Memory B cell (primary cell): ENCODE measurements at regions not wholly inside any gene's neighbourhood (a gene's known extent, or its start where the extent isn't known, plus 50 kb on each side); places are given as distances from the start of the nearest gene placed in this dataset.

Experiments
- ATAC-seq: fragments of 150-1000 bp; cut with Tn5 transposase; 2 replicates; pipeline ENCODE4 v1.10.0; 2021; ENCODE audit warnings: low read depth, mild to moderate bottlenecking, moderate library complexity
- DNase-seq, 2 donors: peaks; one replicate each; pipeline ENCODE4 v3.0.0; 2022; ENCODE audit warnings: low spot score in 2 of 2
- H3K27ac Mint-ChIP-seq: one replicate; pipeline ENCODE4 v1.8.0; 2022; ENCODE audit warnings: mild to moderate bottlenecking, moderate library complexity, mixed read lengths
- H3K27me3 Mint-ChIP-seq: one replicate; pipeline ENCODE4 v1.8.0; 2022; ENCODE audit warnings: mixed read lengths
- H3K36me3 Mint-ChIP-seq: one replicate; pipeline ENCODE4 v1.8.0; 2022; ENCODE audit warnings: mild to moderate bottlenecking, mixed read lengths
- H3K4me1 Mint-ChIP-seq: one replicate; pipeline ENCODE4 v1.8.0; 2022; ENCODE audit warnings: mixed read lengths
- H3K4me3 Mint-ChIP-seq: one replicate; pipeline ENCODE4 v1.8.0; 2022; ENCODE audit warnings: mild to moderate bottlenecking, moderate library complexity, mixed read lengths
- H3K9me3 Mint-ChIP-seq: one replicate; pipeline ENCODE4 v1.8.0; 2022; ENCODE audit warnings: mixed read lengths

GRCh38 chr20:58097429-58097828 is 131.0 kb downstream of the ANKRD60 start:
- ATAC-seq (no peak), DNase-seq (no peak)
- Mint-ChIP-seq H3K4me1 (no peaks in the 10 kb centered on the region), H3K27me3 (peaks cover 15% of the 10 kb centered on the region), H3K36me3 (no peaks in the 10 kb centered on the region), H3K27ac (no peak overlapping the region), H3K4me3 (no peak overlapping the region), H3K9me3 (no peaks in the 10 kb centered on the region)

DNA sequence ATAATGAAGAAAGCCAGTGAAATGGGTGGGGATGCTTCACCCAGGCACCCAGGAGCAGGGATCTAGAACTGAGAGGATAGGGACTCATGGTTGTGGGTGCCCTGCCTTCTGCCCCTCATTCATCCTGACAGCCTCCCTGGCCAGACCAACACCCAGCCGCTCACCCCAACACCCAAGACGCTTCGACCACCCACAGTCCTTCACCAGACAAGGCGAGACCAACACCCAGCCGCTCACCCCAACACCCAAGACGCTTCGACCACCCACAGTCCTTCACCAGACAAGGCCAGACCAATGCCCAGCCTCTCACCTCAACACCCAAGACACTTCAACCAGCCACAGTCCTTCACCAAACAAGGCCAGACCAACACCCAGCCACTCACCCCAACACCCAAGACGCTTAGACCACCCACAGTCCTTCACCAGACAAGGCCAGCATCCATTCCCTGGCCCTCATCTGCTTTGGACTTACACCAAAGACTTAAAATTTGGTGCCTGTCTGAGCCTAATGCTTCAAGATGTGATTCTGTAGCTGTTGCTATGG is 131.5 kb downstream of the ANKRD60 start:
- H3K4me1 Mint-ChIP-seq, result no peaks in the 10 kb centered on the region
- H3K9me3 Mint-ChIP-seq, result no peaks in the 10 kb centered on the region
- no peak overlapping the region for H3K4me3 Mint-ChIP-seq
- ATAC-seq, result no peak
- H3K27me3 Mint-ChIP-seq, result peaks cover 17% of the 10 kb centered on the region
- DNase-seq, result no peak
- H3K36me3 Mint-ChIP-seq, result no peaks in the 10 kb centered on the region
- no peak overlapping the region for H3K27ac Mint-ChIP-seq

GRCh38 chr20:58094698-58095097 is 133.8 kb downstream of the ANKRD60 start:
- no peak overlapping the region for H3K27ac Mint-ChIP-seq

GRCh38 chr20:58094160-58094559 is 134.3 kb downstream of the ANKRD60 start:
- DNase-seq (no peak), ATAC-seq (no peak)
- H3K27me3 Mint-ChIP-seq, result peaks cover 15% of the 10 kb centered on the region
- no peaks in the 10 kb centered on the region for H3K9me3 Mint-ChIP-seq
- H3K27ac Mint-ChIP-seq, result no peak overlapping the region
- no peaks in the 10 kb centered on the region for H3K4me1 Mint-ChIP-seq
- no peak overlapping the region for H3K4me3 Mint-ChIP-seq
- H3K36me3 Mint-ChIP-seq, result no peaks in the 10 kb centered on the region

More at GRCh38 chr20:58094698-58095097, 133.8 kb downstream of the ANKRD60 start:
- ATAC-seq (no peak), DNase-seq (no peak)
- H3K27me3 Mint-ChIP-seq, result peaks cover 15% of the 10 kb centered on the region
- H3K4me1 Mint-ChIP-seq, result no peaks in the 10 kb centered on the region
- H3K4me3 Mint-ChIP-seq, result no peak overlapping the region
- H3K9me3 Mint-ChIP-seq, result no peaks in the 10 kb centered on the region
- no peaks in the 10 kb centered on the region for H3K36me3 Mint-ChIP-seq

DNA sequence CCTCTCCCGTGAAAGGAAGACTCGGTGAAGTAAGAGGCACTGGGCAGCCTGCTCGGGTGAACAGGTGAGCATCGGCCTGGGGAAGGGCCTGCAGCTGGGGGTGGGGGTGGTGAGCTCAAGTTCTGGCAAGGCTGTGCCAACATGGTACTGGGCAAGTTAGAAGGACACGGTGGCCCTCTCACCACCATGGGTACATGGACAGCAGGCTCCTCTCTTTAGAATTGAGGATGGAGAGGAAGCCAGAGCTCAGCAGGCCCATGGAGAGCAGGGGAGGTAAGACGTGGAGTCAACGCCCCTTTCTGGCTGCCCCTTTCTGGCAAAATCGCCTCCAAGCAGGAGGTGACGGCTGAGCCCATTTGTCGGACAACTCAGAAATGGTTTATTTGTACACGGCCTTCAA is 135.6 kb downstream of the ANKRD60 start:
- H3K27me3 Mint-ChIP-seq, result peaks cover 15% of the 10 kb centered on the region

GRCh38 chr20:58092353-58092752 is 136.1 kb downstream of the ANKRD60 start:
- no peak for ATAC-seq
- DNase-seq, result no peak
- Mint-ChIP-seq H3K4me1 (no peaks in the 10 kb centered on the region), H3K36me3 (no peaks in the 10 kb centered on the region), H3K9me3 (no peaks in the 10 kb centered on the region), H3K27me3 (peaks cover 16% of the 10 kb centered on the region), H3K27ac (no peak overlapping the region), H3K4me3 (no peak overlapping the region)

More for the DNA sequence above, 135.6 kb downstream of the ANKRD60 start:
- H3K36me3 Mint-ChIP-seq, result no peaks in the 10 kb centered on the region
- no peaks in the 10 kb centered on the region for H3K9me3 Mint-ChIP-seq
- DNase-seq (no peak), ATAC-seq (no peak)
- H3K4me1 Mint-ChIP-seq, result no peaks in the 10 kb centered on the region
- H3K4me3 Mint-ChIP-seq, result no peak overlapping the region
- H3K27ac Mint-ChIP-seq, result no peak overlapping the region

DNA sequence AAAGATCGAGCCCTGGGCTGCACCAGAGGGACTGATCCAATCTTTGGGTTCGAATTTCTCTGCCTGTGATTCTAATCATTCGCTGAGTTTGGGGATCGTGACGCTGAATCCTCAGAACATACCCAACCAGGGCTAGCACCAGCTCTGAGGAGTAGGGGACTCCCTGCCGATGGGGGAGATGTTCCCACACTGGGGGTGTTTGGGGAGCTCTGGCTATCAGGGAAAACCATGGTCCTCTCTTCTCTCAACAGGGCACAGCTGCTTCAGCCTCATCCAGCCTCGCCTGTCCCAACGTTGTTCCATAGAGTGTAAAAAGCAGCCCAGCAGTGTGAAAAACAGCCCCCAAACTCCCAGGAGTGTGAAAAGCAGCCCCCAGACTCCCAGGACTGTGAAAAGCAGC is 136.6 kb downstream of the ANKRD60 start:
- no peak for ATAC-seq
- no peaks in the 10 kb centered on the region for H3K4me1 Mint-ChIP-seq
- no peak for DNase-seq
- no peaks in the 10 kb centered on the region for H3K36me3 Mint-ChIP-seq
- no peak overlapping the region for H3K27ac Mint-ChIP-seq
- H3K4me3 Mint-ChIP-seq, result no peak overlapping the region
- peaks cover 15% of the 10 kb centered on the region for H3K27me3 Mint-ChIP-seq
- no peaks in the 10 kb centered on the region for H3K9me3 Mint-ChIP-seq

DNA sequence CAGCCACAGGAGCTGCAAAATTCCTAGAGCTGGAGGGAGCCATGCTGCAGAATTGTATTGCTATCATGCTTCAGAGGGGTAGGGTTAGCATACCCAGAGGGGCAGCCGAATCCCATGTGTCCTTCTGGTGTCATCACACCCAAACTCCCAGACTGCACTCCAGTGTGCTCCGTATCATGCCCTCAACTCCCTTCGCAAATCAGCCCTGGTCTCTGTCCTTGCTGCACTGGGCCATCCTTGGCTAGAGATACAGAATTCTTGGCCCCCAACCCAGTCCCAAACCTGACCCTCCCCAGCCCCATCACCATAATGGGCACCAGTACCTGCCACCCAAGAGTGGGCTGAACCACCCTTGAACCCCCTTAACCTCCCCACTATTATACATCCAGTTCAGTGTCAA is 138.3 kb downstream of the ANKRD60 start:
- DNase-seq (no peak), ATAC-seq (no peak)
- Mint-ChIP-seq H3K4me3 (no peak overlapping the region), H3K9me3 (no peaks in the 10 kb centered on the region), H3K4me1 (no peaks in the 10 kb centered on the region), H3K27me3 (peaks cover 16% of the 10 kb centered on the region), H3K36me3 (no peaks in the 10 kb centered on the region), H3K27ac (no peak overlapping the region)

- no peak overlapping the region for H3K4me3 Mint-ChIP-seq
- ATAC-seq (no peak), DNase-seq (no peak)
- H3K9me3 Mint-ChIP-seq, result no peaks in the 10 kb centered on the region
- no peaks in the 10 kb centered on the region for H3K4me1 Mint-ChIP-seq
- no peaks in the 10 kb centered on the region for H3K36me3 Mint-ChIP-seq
- peaks cover 14% of the 10 kb centered on the region for H3K27me3 Mint-ChIP-seq
- no peak overlapping the region for H3K27ac Mint-ChIP-seq
Observed at GRCh38 chr20:58088625-58089024, 139.8 kb downstream of the ANKRD60 start.

GRCh38 chr20:58088105-58088504 is 140.3 kb downstream of the ANKRD60 start:
- Mint-ChIP-seq H3K4me1 (no peaks in the 10 kb centered on the region), H3K9me3 (no peaks in the 10 kb centered on the region), H3K36me3 (no peaks in the 10 kb centered on the region), H3K27me3 (peaks cover 11% of the 10 kb centered on the region), H3K4me3 (no peak overlapping the region), H3K27ac (no peak overlapping the region)
- ATAC-seq (no peak), DNase-seq (no peak)

- no peak for ATAC-seq
- Mint-ChIP-seq H3K27me3 (peaks cover 8% of the 10 kb centered on the region), H3K4me3 (no peak overlapping the region), H3K27ac (no peak overlapping the region), H3K36me3 (no peaks in the 10 kb centered on the region), H3K9me3 (no peaks in the 10 kb centered on the region), H3K4me1 (no peaks in the 10 kb centered on the region)
- DNase-seq, result no peak
Observed at GRCh38 chr20:58087562-58087858, 140.9 kb downstream of the ANKRD60 start.

- Mint-ChIP-seq H3K27ac (no peak overlapping the region), H3K27me3 (peaks cover 5% of the 10 kb centered on the region)
Observed at GRCh38 chr20:58086763-58087561, 141.5 kb downstream of the ANKRD60 start.

DNA sequence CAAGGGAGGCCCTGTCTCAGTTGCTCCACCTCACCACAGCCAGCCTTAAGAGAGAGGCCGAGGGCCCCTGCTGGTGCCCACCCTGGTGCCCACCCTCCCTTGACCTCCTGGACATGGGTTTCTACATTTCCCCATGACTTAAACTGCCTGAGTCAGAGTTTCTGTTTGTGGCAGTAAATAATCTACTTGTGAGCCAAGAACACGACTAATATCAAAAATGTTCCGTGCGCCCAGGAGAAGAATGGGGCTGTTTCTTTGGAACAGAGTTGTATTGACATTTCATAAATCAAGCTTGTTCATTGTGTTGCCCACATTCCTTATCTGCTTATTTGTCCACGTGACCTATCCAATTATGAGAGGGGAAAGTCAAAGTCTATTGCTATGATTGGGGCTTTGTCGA is 143.5 kb downstream of the ANKRD60 start:
- DNase-seq, result no peak

More at GRCh38 chr20:58086763-58087561, 141.5 kb downstream of the ANKRD60 start:
- Mint-ChIP-seq H3K4me1 (no peaks in the 10 kb centered on the region), H3K9me3 (no peaks in the 10 kb centered on the region), H3K36me3 (no peaks in the 10 kb centered on the region), H3K4me3 (no peak overlapping the region)
- DNase-seq, result no peak
- ATAC-seq, result no peak

DNA sequence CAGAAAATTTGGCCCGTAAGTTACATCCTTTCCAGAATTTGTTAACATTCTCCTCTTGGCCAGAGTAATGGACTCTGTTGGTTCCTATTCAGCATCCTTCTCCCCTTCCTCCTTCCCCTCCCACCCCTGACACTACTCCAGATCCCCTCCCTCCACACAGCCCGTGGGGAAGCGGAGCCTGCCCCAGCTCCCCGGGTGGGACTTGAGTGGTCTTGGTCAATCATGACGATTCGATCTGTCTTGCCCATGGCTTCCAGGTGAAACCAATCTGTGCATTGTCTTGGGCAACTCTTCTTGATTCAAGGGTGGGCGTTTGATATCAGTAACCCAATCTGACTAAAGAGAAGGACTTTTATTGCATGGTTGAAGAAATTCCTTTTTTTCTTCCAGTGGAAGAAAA is 143.9 kb downstream of the ANKRD60 start:
- H3K27ac Mint-ChIP-seq, result no peak overlapping the region
- H3K4me1 Mint-ChIP-seq, result no peaks in the 10 kb centered on the region
- H3K36me3 Mint-ChIP-seq, result no peaks in the 10 kb centered on the region
- ATAC-seq (no peak), DNase-seq (no peak)
- H3K9me3 Mint-ChIP-seq, result no peaks in the 10 kb centered on the region
- H3K4me3 Mint-ChIP-seq, result no peak overlapping the region
- H3K27me3 Mint-ChIP-seq, result peaks cover 7% of the 10 kb centered on the region

More for the DNA sequence above, 143.5 kb downstream of the ANKRD60 start:
- Mint-ChIP-seq H3K27ac (no peak overlapping the region), H3K4me3 (no peak overlapping the region), H3K27me3 (peaks cover 6% of the 10 kb centered on the region), H3K9me3 (no peaks in the 10 kb centered on the region), H3K4me1 (no peaks in the 10 kb centered on the region), H3K36me3 (no peaks in the 10 kb centered on the region)
- ATAC-seq, result no peak

DNA sequence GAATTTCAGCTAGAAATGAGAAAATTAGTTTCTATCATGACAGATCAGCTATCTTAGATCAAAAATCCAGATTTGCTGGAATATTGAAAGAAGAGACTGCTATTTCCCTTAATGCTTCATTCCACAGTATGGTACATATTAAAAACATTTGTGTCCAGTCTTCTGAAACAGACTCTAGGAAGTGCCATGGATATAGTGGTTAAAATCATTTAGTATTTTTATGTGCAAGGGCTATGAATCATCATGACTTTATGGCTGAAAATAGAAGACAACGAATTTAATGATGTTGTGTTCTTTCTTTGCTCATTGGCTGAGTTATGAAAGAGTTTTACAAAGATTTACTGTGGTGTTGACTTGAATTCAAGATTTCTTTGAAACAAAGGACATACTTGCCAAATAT is 146.6 kb downstream of the ANKRD60 start:
- peaks cover 9% of the 10 kb centered on the region for H3K27me3 Mint-ChIP-seq
- H3K4me3 Mint-ChIP-seq, result no peak overlapping the region

More for the DNA sequence above, 146.6 kb downstream of the ANKRD60 start:
- no peak for ATAC-seq
- Mint-ChIP-seq H3K9me3 (no peaks in the 10 kb centered on the region), H3K36me3 (no peaks in the 10 kb centered on the region), H3K27ac (no peak overlapping the region), H3K4me1 (no peaks in the 10 kb centered on the region)
- DNase-seq, result no peak
